GM12874 (cell line): ENCODE measurements at regions not wholly inside any gene's neighbourhood (a gene's known extent, or its start where the extent isn't known, plus 50 kb on each side); places are given as distances from the start of the nearest gene placed in this dataset.

Source experiments
- CTCF ChIP-seq: IDR thresholded peaks from 2 replicates; pipeline ENCODE4 v1.5.1; 2011; ENCODE audit warnings: low read depth, mild to moderate bottlenecking, control low read depth, low read length, moderate library complexity; ENCODE audit not compliant: insufficient read depth

- TF ChIP-seq CTCF = no peak
These were observed 470.2 kb upstream of the CDH20 start for GRCh38 chr18:60862988-60863387.

- TF ChIP-seq CTCF = no peak
These were observed 467.4 kb upstream of the CDH20 start for GRCh38 chr18:60865801-60866200.

DNA sequence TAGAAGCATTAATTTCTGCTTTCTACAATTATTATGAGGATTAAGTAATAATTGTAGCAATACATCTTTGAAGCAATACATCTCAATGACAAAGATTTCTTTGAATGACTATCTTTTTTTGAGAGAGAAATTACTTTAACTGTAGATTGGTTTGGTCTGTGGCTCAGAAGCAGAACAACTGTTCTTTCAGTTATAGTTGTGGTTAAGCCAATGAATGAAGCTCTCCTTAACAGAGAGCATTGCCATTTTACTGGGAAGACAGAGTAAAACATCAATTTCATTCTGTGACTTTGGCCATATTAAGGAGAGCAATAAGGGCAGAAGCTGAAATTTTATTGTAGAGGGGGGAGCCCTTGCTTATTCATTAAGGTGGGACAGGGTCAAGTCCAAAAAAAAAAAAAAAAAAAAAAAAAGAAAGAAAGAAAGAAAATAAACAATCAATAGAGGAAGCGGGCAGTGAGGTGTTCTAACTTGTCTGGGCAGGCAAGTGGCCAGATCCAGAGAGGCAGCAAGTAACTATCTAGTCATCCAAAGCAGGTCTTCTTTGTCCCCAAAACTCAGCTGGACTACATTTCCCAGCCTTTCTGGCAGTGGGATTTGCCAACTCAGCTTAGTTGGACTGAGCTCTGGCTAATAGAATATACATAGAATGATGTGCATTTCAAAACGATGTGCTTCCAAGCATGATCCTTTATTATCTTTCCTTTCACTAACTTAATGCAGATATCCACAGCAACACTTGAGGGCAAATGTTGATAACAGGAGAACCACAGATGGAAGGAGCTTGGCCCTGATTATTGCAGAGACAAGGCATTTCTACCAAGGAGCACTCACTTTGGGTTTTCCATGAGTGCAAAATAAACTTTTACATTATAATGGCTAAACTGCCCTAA is 462.7 kb upstream of the CDH20 start:
- TF ChIP-seq CTCF = no peak

GRCh38 chr18:60872434-60872833 is 460.8 kb upstream of the CDH20 start:
- no peak for TF ChIP-seq CTCF

DNA sequence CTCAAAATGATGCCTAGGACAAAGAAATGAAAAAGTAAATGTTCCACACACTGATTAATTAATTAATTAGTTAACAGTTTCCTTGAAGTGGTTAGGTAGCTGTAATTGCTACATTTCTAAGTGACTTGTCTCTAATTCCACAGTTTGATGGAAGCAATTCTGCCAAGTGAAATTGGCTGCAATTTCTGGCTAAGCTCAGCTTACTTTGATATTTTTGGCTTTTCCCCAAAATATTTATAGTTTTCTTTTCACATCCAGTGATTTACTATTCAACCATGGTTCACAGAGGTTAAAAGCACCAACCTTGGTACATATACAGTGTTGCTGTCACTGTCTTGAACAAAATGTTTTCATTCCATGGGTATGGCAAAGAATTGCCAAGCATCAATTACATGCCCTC is 459.5 kb upstream of the CDH20 start:
- TF ChIP-seq CTCF = no peak

DNA sequence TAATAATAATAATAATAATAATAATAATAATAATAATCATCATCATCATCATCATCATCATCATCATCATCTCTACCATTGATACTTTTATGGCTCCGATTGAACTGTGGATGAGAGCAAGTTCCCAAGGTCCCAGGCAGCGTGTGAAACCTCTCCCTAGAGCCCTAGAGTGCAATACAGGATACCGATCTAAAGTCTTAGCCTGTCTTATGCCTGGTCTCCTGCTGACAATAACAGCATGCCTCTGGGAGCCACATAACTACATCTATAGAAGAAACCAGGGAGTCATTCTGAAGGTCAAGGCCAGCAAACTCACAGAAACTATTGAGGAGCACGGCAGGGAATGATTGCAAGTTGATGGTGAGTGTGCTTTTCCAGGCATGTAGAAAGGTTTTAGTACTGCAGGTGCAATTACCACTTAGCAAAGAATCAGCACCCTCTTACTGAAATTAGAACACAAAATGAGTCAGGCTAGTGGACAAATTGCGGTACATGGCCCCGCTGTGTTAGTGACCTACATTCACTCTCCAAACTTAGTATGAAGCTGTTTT is 457.2 kb upstream of the CDH20 start:
- TF ChIP-seq CTCF = no peak

DNA sequence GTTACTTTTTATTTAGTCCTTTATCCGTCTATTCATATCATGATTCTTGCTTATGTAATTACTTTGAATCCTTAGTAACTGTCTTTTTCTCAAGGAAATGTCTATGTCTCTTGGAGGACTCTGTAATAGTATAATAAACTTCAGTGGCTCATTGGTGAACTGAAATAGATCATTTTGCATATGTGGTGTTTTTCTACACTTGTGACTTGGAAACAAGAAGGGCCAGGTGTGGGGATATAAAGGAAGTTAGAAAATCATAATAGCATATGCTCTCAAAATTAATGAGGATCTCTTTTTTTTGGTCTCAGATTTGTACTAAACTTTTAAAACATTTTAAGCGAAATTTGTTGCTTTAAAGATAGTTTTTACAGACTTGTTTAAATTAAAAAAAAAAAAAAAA is 453.0 kb upstream of the CDH20 start:
- no peak for TF ChIP-seq CTCF
